ENCODE measurements at regions not wholly inside any gene's neighbourhood (a gene's known extent, or its start where the extent isn't known, plus 50 kb on each side); places are given as distances from the start of the nearest gene placed in this dataset.

DNA sequence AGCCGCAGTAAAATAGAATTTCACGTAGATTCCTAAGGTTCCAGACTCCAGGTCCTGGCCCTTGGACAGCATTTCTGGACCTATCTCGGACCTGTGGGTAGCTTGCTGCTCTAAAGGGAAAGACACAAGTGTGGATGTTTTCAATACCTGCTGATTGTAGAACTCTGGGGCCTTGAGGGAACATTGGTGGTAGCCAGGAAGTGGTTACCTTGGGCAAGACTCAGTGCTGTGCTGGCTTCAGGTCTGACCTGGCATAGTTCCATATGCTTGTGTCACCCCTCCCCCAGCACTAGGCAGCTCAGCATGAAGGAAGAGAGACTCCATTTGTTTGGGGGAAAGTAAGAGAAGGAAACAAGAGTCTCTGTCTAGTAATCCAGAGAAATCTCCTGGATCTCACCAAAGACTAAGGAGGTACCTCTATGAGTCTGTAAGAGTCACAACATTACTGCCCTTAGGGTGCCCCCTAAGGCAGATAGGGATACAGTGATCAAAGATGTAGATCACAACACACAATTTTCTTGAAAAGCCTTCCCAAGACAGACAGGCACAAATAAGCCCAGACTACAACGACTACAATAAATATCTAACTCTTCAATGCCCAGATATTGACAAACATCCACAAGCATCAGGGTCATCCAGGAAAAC is 398.8 kb downstream of the TGFB2 start:
- in situ Hi-C loops (cut with MboI), result loop anchor here (5.0 kb wide), 1 partner anchor 48 kb away; no protein-coding TSS in a partner anchor

DNA sequence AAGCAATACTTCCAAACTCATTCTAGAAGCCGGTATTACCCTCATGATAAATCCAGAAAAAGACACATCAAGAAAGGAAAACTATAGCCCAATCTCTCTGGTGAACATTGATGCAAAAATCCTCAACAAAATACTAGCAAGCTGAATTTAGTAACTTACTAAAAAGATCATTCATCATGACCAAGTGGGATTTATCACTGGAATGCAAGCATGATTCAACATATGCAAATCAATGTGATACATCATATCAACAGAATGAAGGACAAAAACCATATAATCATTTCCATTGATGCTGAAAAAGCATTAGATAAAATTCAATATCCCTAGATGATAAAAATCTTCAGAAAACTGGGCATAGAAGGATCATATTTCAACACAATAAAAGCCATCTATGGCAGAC is 402.9 kb downstream of the TGFB2 start:
- whole genome bisulfite sequencing (ENCODE audit: insufficient coverage, insufficient replicate concordance, low lambda C conversion rate, missing lambda C conversion rate), result 0% methylated on average over 1 of the region's 1 CpG
- intact Hi-C loops (cut with micrococcal nuclease; ENCODE audit: unreplicated experiment) (no loop called here), in situ Hi-C loops (cut with MboI) (no loop called here)
- no peaks in the 10 kb centered on the region for H3K79me2 ChIP-seq (ENCODE audit: control insufficient read depth, insufficient read depth, low read length)
- no peak overlapping the region for H2AFZ ChIP-seq (ENCODE audit: control insufficient read depth, low read depth, low read length)
- FAIRE-seq (no peak), DNase-seq (ENCODE audit: low read depth, low spot score) (no peak), ATAC-seq (no peak)
- no peaks in the 10 kb centered on the region for H3K36me3 ChIP-seq (ENCODE audit: control insufficient read depth in 2 of 2, insufficient read depth in 2 of 2, low read length in 1 of 2)
- no peak overlapping the region for H3K4me3 ChIP-seq
- no peaks in the 10 kb centered on the region for H3K4me1 ChIP-seq (ENCODE audit: control insufficient read depth, insufficient read depth, low read length)
- ChIA-PET SMC1A (ENCODE audit: uncharacterized antibody, unreplicated experiment) (no interaction called here), RAD21 (ENCODE audit: unreplicated experiment) (no interaction called here), POLR2A (no interaction called here), CTCF (no interaction called here)
- no peaks in the 10 kb centered on the region for H3K27me3 ChIP-seq (replicated peaks in 1 of 2; ENCODE audit: control insufficient read depth in 2 of 2, insufficient read depth in 2 of 2, low read length in 1 of 2)
- H3K27ac ChIP-seq (ENCODE audit: control insufficient read depth, insufficient read depth), result no peak overlapping the region
- no peaks in the 10 kb centered on the region for H3K9me3 ChIP-seq (replicated peaks; ENCODE audit: control insufficient read depth, insufficient read depth, low read length)
- TF ChIP-seq CEBPB (IDR thresholded peaks at IDR 0.05; ENCODE audit: borderline replicate concordance in 1 of 2, low read depth in 2 of 2, low read length in 2 of 2) (no peak), FOXM1 (IDR thresholded peaks at IDR 0.05; ENCODE audit: low read depth, low read length) (no peak), YY1 (IDR thresholded peaks at IDR 0.05; ENCODE audit: low read depth, low read length) (no peak), BHLHE40 (IDR thresholded peaks at IDR 0.05; ENCODE audit: borderline replicate concordance in 1 of 2, low read depth in 2 of 2, low read length in 1 of 2) (no peak), MEF2B (IDR thresholded peaks at IDR 0.05; ENCODE audit: partially characterized antibody, poor library complexity, severe bottlenecking) (no peak), BCL11A (IDR thresholded peaks at IDR 0.05; ENCODE audit: low read depth, low read length) (no peak), LARP7 (IDR thresholded peaks at IDR 0.05) (no peak)
- TF ChIP-seq, protein P1, sequence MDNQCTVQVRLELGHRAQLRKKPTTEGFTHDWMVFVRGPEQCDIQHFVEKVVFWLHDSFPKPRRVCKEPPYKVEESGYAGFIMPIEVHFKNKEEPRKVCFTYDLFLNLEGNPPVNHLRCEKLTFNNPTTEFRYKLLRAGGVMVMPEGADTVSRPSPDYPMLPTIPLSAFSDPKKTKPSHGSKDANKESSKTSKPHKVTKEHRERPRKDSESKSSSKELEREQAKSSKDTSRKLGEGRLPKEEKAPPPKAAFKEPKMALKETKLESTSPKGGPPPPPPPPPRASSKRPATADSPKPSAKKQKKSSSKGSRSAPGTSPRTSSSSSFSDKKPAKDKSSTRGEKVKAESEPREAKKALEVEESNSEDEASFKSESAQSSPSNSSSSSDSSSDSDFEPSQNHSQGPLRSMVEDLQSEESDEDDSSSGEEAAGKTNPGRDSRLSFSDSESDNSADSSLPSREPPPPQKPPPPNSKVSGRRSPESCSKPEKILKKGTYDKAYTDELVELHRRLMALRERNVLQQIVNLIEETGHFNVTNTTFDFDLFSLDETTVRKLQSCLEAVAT (IDR thresholded peaks at IDR 0.05), result no peak
- TF ChIP-seq, protein P2, sequence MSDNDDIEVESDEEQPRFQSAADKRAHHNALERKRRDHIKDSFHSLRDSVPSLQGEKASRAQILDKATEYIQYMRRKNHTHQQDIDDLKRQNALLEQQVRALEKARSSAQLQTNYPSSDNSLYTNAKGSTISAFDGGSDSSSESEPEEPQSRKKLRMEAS (IDR thresholded peaks at IDR 0.05; ENCODE audit: low read depth, low read length), result no peak
- H4K20me1 ChIP-seq (ENCODE audit: control insufficient read depth, insufficient read depth), result no peaks in the 10 kb centered on the region
- no TSS peak for BruUV-seq (replicated peaks)
- H3K9ac ChIP-seq (ENCODE audit: control insufficient read depth, insufficient read depth, low read length), result no peak overlapping the region
- H3K4me2 ChIP-seq (ENCODE audit: control insufficient read depth, insufficient read depth), result no peak overlapping the region

More for the DNA sequence above, 398.8 kb downstream of the TGFB2 start:
- intact Hi-C loops (cut with micrococcal nuclease; ENCODE audit: unreplicated experiment), result no loop called here
- H3K27me3 ChIP-seq (replicated peaks in 1 of 2; ENCODE audit: control insufficient read depth in 2 of 2, insufficient read depth in 2 of 2, low read length in 1 of 2), result no peaks in the 10 kb centered on the region
- no peak for FAIRE-seq
- H3K9me3 ChIP-seq (replicated peaks; ENCODE audit: control insufficient read depth, insufficient read depth, low read length), result no peaks in the 10 kb centered on the region
- H3K9ac ChIP-seq (ENCODE audit: control insufficient read depth, insufficient read depth, low read length), result no peak overlapping the region
- 16% methylated on average over 4 of the region's 4 CpGs for WGBS (ENCODE audit: insufficient coverage, insufficient replicate concordance, low lambda C conversion rate, missing lambda C conversion rate)
- BruUV-seq (replicated peaks), result no TSS peak
- CTCF ChIA-PET, result interaction anchor here (1.7 kb wide), 1 partner anchor 21 kb away, joined by 3 read pairs; no protein-coding TSS in a partner anchor
- no peak for TF ChIP-seq TBL1XR1 (IDR thresholded peaks at IDR 0.05; ENCODE audit: low read depth, low read length)
- TF ChIP-seq TARDBP (IDR thresholded peaks at IDR 0.05; ENCODE audit: borderline replicate concordance), result no peak
- no peak for TF ChIP-seq DPF2 (IDR thresholded peaks at IDR 0.05)
- no peak for TF ChIP-seq RCOR1 (conservative IDR thresholded peaks at IDR 0.05; ENCODE audit: low read depth, low read length)
- TF ChIP-seq, protein P3, sequence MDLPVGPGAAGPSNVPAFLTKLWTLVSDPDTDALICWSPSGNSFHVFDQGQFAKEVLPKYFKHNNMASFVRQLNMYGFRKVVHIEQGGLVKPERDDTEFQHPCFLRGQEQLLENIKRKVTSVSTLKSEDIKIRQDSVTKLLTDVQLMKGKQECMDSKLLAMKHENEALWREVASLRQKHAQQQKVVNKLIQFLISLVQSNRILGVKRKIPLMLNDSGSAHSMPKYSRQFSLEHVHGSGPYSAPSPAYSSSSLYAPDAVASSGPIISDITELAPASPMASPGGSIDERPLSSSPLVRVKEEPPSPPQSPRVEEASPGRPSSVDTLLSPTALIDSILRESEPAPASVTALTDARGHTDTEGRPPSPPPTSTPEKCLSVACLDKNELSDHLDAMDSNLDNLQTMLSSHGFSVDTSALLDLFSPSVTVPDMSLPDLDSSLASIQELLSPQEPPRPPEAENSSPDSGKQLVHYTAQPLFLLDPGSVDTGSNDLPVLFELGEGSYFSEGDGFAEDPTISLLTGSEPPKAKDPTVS (IDR thresholded peaks at IDR 0.05; ENCODE audit: low read depth, low read length), result no peak
- TF ChIP-seq BCL11A (IDR thresholded peaks at IDR 0.05; ENCODE audit: low read depth, low read length), result no peak
- no peak for TF ChIP-seq HDAC6 (IDR thresholded peaks at IDR 0.05; ENCODE audit: unreplicated experiment)
- TF ChIP-seq SUZ12 (IDR thresholded peaks at IDR 0.05; ENCODE audit: unreplicated experiment), result no peak
- no peaks in the 10 kb centered on the region for H4K20me1 ChIP-seq (ENCODE audit: control insufficient read depth, insufficient read depth)
- H2AFZ ChIP-seq (ENCODE audit: control insufficient read depth, low read depth, low read length), result no peak overlapping the region
- no peaks in the 10 kb centered on the region for H3K36me3 ChIP-seq (ENCODE audit: control insufficient read depth in 2 of 2, insufficient read depth in 2 of 2, low read length in 1 of 2)
- H3K4me2 ChIP-seq (ENCODE audit: control insufficient read depth, insufficient read depth), result no peak overlapping the region
- H3K4me3 ChIP-seq, result no peak overlapping the region
- ATAC-seq, result no peak
- RAD21 ChIA-PET (ENCODE audit: unreplicated experiment), result no interaction called here
- POLR2A ChIA-PET, result no interaction called here
- no peak for DNase-seq (ENCODE audit: low read depth, low spot score)
- SMC1A ChIA-PET (ENCODE audit: uncharacterized antibody, unreplicated experiment), result no interaction called here
- no peak overlapping the region for H3K27ac ChIP-seq (ENCODE audit: control insufficient read depth, insufficient read depth)
- no peaks in the 10 kb centered on the region for H3K4me1 ChIP-seq (ENCODE audit: control insufficient read depth, insufficient read depth, low read length)
- no peaks in the 10 kb centered on the region for H3K79me2 ChIP-seq (ENCODE audit: control insufficient read depth, insufficient read depth, low read length)

All from GM12878 (cell line).